ENCODE measurements at regions not wholly inside any gene's neighbourhood (a gene's known extent, or its start where the extent isn't known, plus 50 kb on each side); places are given as distances from the start of the nearest gene placed in this dataset.
"Not testable (repeated sequence)": the region's sequence is repeated elsewhere in the genome, so short reads cannot be mapped to it uniquely, and the experiment has no call there.

- H3K36me3 ChIP-seq (ENCODE audit: insufficient read depth, low read length); H3K9me2 ChIP-seq (replicated peaks; ENCODE audit: insufficient read depth, low read length); H3K79me2 ChIP-seq (ENCODE audit: low read length); DNase-seq; H3K4me3 ChIP-seq (ENCODE audit: low read length); H3K4me1 ChIP-seq (ENCODE audit: low read length); H3K9me3 ChIP-seq (ENCODE audit: low read length); H2AFZ ChIP-seq (ENCODE audit: low read length); H3K27me3 ChIP-seq (ENCODE audit: low read length); H4K20me1 ChIP-seq (ENCODE audit: insufficient read depth, low read depth, low read length); H3K4me2 ChIP-seq (ENCODE audit: low read depth, low read length, poor library complexity, severe bottlenecking); H3K27ac ChIP-seq (ENCODE audit: low read length); H3K9ac ChIP-seq (ENCODE audit: low read length): not testable (repeated sequence)
Observed at GRCh38 chr2:217580407-217580806, 422.4 kb downstream of the TNS1 start.

DNA sequence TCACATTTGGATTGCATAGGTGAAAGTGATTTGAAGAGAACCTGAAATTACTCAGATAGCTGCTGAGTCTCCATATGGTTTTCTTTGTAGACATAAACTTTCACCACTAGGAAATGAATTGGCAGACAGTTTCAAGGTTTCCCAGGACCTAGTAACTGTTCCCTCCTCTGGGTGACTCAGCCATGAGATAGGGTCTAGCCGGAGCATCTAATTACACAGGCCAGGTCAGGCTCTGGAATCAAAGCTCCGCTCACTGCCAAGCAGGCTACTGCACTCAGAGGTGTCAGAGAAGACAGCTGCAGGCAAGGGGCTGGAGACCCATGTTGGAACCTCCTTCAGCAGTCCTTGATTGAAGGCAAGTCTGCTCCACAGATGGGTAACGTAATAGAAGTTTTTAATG, 429.2 kb downstream of the TNS1 start:
- Histone ChIP-seq H3K27me3 (ENCODE audit: low read length) (0 out of 2 replicates have a peak, but pooled peaks cover 3% of the 10 kb centered on the region), H3K9ac (ENCODE audit: low read length) (no peak overlapping the region), H3K79me2 (ENCODE audit: low read length) (no peaks in the 10 kb centered on the region), H3K36me3 (ENCODE audit: insufficient read depth, low read length) (no peaks in the 10 kb centered on the region), H3K4me3 (ENCODE audit: low read length) (no peak overlapping the region), H3K4me2 (ENCODE audit: low read depth, low read length, poor library complexity, severe bottlenecking) (no peak overlapping the region), H3K9me2 (replicated peaks; ENCODE audit: insufficient read depth, low read length) (no peaks in the 10 kb centered on the region), H4K20me1 (ENCODE audit: insufficient read depth, low read depth, low read length) (no peaks in the 10 kb centered on the region), H2AFZ (ENCODE audit: low read length) (no peak overlapping the region), H3K4me1 (ENCODE audit: low read length) (no peaks in the 10 kb centered on the region), H3K27ac (ENCODE audit: low read length) (no peak overlapping the region), H3K9me3 (ENCODE audit: low read length) (no peaks in the 10 kb centered on the region)
- no peak for DNase-seq

DNA sequence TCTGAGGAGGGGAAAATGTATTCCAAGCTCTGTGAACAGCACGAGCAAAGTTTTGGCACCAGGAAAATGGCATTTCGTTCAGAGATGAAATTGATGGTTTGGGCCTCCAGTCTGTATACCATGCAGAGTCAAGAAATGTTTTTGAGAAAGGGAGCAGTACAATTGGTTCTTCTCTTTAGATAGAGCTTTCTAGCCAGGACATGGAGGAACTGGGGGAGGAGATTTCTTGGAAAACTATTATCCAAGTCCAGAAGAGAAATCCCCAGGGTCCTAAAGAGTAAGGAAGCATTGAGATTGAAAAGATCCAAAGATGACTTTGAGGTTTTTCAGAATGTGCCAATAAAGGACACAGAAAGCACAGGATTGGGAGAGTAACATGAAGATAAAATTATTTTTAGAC, 432.4 kb downstream of the TNS1 start:
- H3K9ac ChIP-seq (ENCODE audit: low read length): no peak overlapping the region
- H3K4me3 ChIP-seq (ENCODE audit: low read length): no peak overlapping the region
- no peaks in the 10 kb centered on the region for H3K4me1 ChIP-seq (ENCODE audit: low read length)
- no peak overlapping the region for H3K4me2 ChIP-seq (ENCODE audit: low read depth, low read length, poor library complexity, severe bottlenecking)
- no peaks in the 10 kb centered on the region for H3K9me3 ChIP-seq (ENCODE audit: low read length)
- no peaks in the 10 kb centered on the region for H3K79me2 ChIP-seq (ENCODE audit: low read length)
- H3K27me3 ChIP-seq (ENCODE audit: low read length): 0 out of 2 replicates have a peak, but pooled peaks cover 2% of the 10 kb centered on the region
- H3K36me3 ChIP-seq (ENCODE audit: insufficient read depth, low read length): no peaks in the 10 kb centered on the region
- H3K9me2 ChIP-seq (replicated peaks; ENCODE audit: insufficient read depth, low read length): no peaks in the 10 kb centered on the region
- no peaks in the 10 kb centered on the region for H4K20me1 ChIP-seq (ENCODE audit: insufficient read depth, low read depth, low read length)
- H3K27ac ChIP-seq (ENCODE audit: low read length): no peak overlapping the region
- no peak overlapping the region for H2AFZ ChIP-seq (ENCODE audit: low read length)
- no peak for DNase-seq

- H3K9me3 ChIP-seq (ENCODE audit: low read length): no peaks in the 10 kb centered on the region
- H3K9ac ChIP-seq (ENCODE audit: low read length): no peak overlapping the region
- H2AFZ ChIP-seq (ENCODE audit: low read length): no peak overlapping the region
- no peak overlapping the region for H3K4me2 ChIP-seq (ENCODE audit: low read depth, low read length, poor library complexity, severe bottlenecking)
- no peaks in the 10 kb centered on the region for H4K20me1 ChIP-seq (ENCODE audit: insufficient read depth, low read depth, low read length)
- no peaks in the 10 kb centered on the region for H3K36me3 ChIP-seq (ENCODE audit: insufficient read depth, low read length)
- H3K4me1 ChIP-seq (ENCODE audit: low read length): no peaks in the 10 kb centered on the region
- no peak overlapping the region for H3K27ac ChIP-seq (ENCODE audit: low read length)
- H3K27me3 ChIP-seq (ENCODE audit: low read length): no peaks in the 10 kb centered on the region
- no peak for DNase-seq
- no peaks in the 10 kb centered on the region for H3K79me2 ChIP-seq (ENCODE audit: low read length)
- no peak overlapping the region for H3K4me3 ChIP-seq (ENCODE audit: low read length)
- H3K9me2 ChIP-seq (replicated peaks; ENCODE audit: insufficient read depth, low read length): no peaks in the 10 kb centered on the region
Observed at GRCh38 chr2:217568289-217568971, 434.4 kb downstream of the TNS1 start.

- no peaks in the 10 kb centered on the region for H3K4me1 ChIP-seq (ENCODE audit: low read length)
- no peak overlapping the region for H3K9ac ChIP-seq (ENCODE audit: low read length)
- H3K4me2 ChIP-seq (ENCODE audit: low read depth, low read length, poor library complexity, severe bottlenecking): no peak overlapping the region
- H3K9me3 ChIP-seq (ENCODE audit: low read length): no peaks in the 10 kb centered on the region
- no peaks in the 10 kb centered on the region for H3K9me2 ChIP-seq (replicated peaks; ENCODE audit: insufficient read depth, low read length)
- H3K79me2 ChIP-seq (ENCODE audit: low read length): no peaks in the 10 kb centered on the region
- H3K27me3 ChIP-seq (ENCODE audit: low read length): no peaks in the 10 kb centered on the region
- DNase-seq: no peak
- no peak overlapping the region for H2AFZ ChIP-seq (ENCODE audit: low read length)
- H4K20me1 ChIP-seq (ENCODE audit: insufficient read depth, low read depth, low read length): no peaks in the 10 kb centered on the region
- no peak overlapping the region for H3K4me3 ChIP-seq (ENCODE audit: low read length)
- H3K27ac ChIP-seq (ENCODE audit: low read length): no peak overlapping the region
- H3K36me3 ChIP-seq (ENCODE audit: insufficient read depth, low read length): no peaks in the 10 kb centered on the region
Observed at GRCh38 chr2:217563565-217563964, 439.2 kb downstream of the TNS1 start.

GRCh38 chr2:217562871-217563480, 439.8 kb downstream of the TNS1 start:
- Histone ChIP-seq H2AFZ (ENCODE audit: low read length) (no peak overlapping the region), H3K4me1 (ENCODE audit: low read length) (no peaks in the 10 kb centered on the region), H3K36me3 (ENCODE audit: insufficient read depth, low read length) (no peaks in the 10 kb centered on the region), H3K79me2 (ENCODE audit: low read length) (no peaks in the 10 kb centered on the region), H3K27me3 (ENCODE audit: low read length) (no peaks in the 10 kb centered on the region), H3K9ac (ENCODE audit: low read length) (no peak overlapping the region), H3K9me3 (ENCODE audit: low read length) (no peaks in the 10 kb centered on the region), H3K4me2 (ENCODE audit: low read depth, low read length, poor library complexity, severe bottlenecking) (no peak overlapping the region), H3K9me2 (replicated peaks; ENCODE audit: insufficient read depth, low read length) (no peaks in the 10 kb centered on the region), H3K4me3 (ENCODE audit: low read length) (no peak overlapping the region), H4K20me1 (ENCODE audit: insufficient read depth, low read depth, low read length) (no peaks in the 10 kb centered on the region), H3K27ac (ENCODE audit: low read length) (no peak overlapping the region)
- no peak for DNase-seq

DNA sequence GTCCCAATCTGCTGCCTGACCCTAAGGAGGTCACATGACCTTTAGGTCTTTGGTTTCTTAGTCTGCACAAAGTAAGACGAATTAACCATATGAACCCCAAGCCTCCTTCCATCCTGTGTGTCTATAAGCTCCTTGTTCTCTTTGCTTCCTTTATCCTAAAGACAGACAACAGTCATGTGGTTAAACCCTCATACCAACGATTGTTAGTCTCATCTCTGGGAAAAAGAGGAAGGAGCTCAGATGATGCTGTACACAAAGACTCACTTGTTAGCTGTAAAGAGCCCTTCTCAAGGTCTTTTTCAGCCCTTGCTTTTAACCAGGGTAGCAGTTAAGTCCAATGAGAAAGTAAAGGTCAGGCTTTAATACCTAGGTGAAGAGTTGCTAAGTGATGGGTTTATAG, 443.7 kb downstream of the TNS1 start:
- Histone ChIP-seq H3K4me2 (ENCODE audit: low read depth, low read length, poor library complexity, severe bottlenecking) (no peak overlapping the region), H3K9ac (ENCODE audit: low read length) (no peak overlapping the region), H3K9me2 (replicated peaks; ENCODE audit: insufficient read depth, low read length) (no peaks in the 10 kb centered on the region), H3K27me3 (ENCODE audit: low read length) (no peaks in the 10 kb centered on the region), H3K27ac (ENCODE audit: low read length) (no peak overlapping the region), H3K36me3 (ENCODE audit: insufficient read depth, low read length) (no peaks in the 10 kb centered on the region), H3K4me3 (ENCODE audit: low read length) (no peak overlapping the region), H4K20me1 (ENCODE audit: insufficient read depth, low read depth, low read length) (no peaks in the 10 kb centered on the region), H3K4me1 (ENCODE audit: low read length) (no peaks in the 10 kb centered on the region), H3K79me2 (ENCODE audit: low read length) (no peaks in the 10 kb centered on the region), H2AFZ (ENCODE audit: low read length) (no peak overlapping the region), H3K9me3 (ENCODE audit: low read length) (no peaks in the 10 kb centered on the region)
- no peak for DNase-seq

GRCh38 chr2:217555081-217555876, 447.5 kb downstream of the TNS1 start:
- no peak overlapping the region for H3K4me2 ChIP-seq (ENCODE audit: low read depth, low read length, poor library complexity, severe bottlenecking)
- H4K20me1 ChIP-seq (ENCODE audit: insufficient read depth, low read depth, low read length): no peaks in the 10 kb centered on the region
- H3K9me3 ChIP-seq (ENCODE audit: low read length): no peaks in the 10 kb centered on the region
- no peak overlapping the region for H3K4me3 ChIP-seq (ENCODE audit: low read length)
- no peaks in the 10 kb centered on the region for H3K4me1 ChIP-seq (ENCODE audit: low read length)
- no peaks in the 10 kb centered on the region for H3K36me3 ChIP-seq (ENCODE audit: insufficient read depth, low read length)
- H3K9me2 ChIP-seq (replicated peaks; ENCODE audit: insufficient read depth, low read length): no peaks in the 10 kb centered on the region
- H3K79me2 ChIP-seq (ENCODE audit: low read length): no peaks in the 10 kb centered on the region
- DNase-seq: no peak
- H3K27me3 ChIP-seq (ENCODE audit: low read length): no peaks in the 10 kb centered on the region
- H3K27ac ChIP-seq (ENCODE audit: low read length): no peak overlapping the region
- H2AFZ ChIP-seq (ENCODE audit: low read length): no peak overlapping the region
- no peak overlapping the region for H3K9ac ChIP-seq (ENCODE audit: low read length)
